ENCODE measurements at regions not wholly inside any gene's neighbourhood (a gene's known extent, or its start where the extent isn't known, plus 50 kb on each side); places are given as distances from the start of the nearest gene placed in this dataset.

GRCh38 chr2:155442755-155443372 is 744.4 kb downstream of the KCNJ3 start:
- TF ChIP-seq CTCF (IDR thresholded peaks at IDR 0.05), result no peak
- TF ChIP-seq POLR2A (IDR thresholded peaks at IDR 0.05), result no peak
